ENCODE measurements at regions not wholly inside any gene's neighbourhood (a gene's known extent, or its start where the extent isn't known, plus 50 kb on each side); places are given as distances from the start of the nearest gene placed in this dataset.
"Not testable (repeated sequence)": the region's sequence is repeated elsewhere in the genome, so short reads cannot be mapped to it uniquely, and the experiment has no call there.

- no peak for DNase-seq (ENCODE audit: low read depth in 4 of 4, low spot score in 2 of 4)
Observed at GRCh38 chrX:5314148-5314547, 914.5 kb downstream of the NLGN4X start.

GRCh38 chrX:5307416-5307815, 921.3 kb downstream of the NLGN4X start:
- no peak for DNase-seq (ENCODE audit: low read depth in 4 of 4, low spot score in 2 of 4)

- DNase-seq (ENCODE audit: low read depth in 4 of 4, low spot score in 2 of 4) = no peak
Observed at GRCh38 chrX:5306654-5307121, 922.0 kb downstream of the NLGN4X start.

GRCh38 chrX:5305452-5305851, 923.2 kb downstream of the NLGN4X start:
- DNase-seq (ENCODE audit: low read depth in 4 of 4, low spot score in 2 of 4) = no peak

- no peak for DNase-seq (ENCODE audit: low read depth in 4 of 4, low spot score in 2 of 4)
Observed at GRCh38 chrX:5295004-5295403, 933.7 kb downstream of the NLGN4X start.

GRCh38 chrX:5290635-5291034, 938.0 kb downstream of the NLGN4X start:
- no peak for DNase-seq (ENCODE audit: low read depth in 4 of 4, low spot score in 2 of 4)

- DNase-seq (ENCODE audit: low read depth in 4 of 4, low spot score in 2 of 4) = not testable (repeated sequence)
Observed at GRCh38 chrX:5289949-5290348, 938.7 kb downstream of the NLGN4X start.

GRCh38 chrX:5278908-5279307, 949.8 kb downstream of the NLGN4X start:
- DNase-seq (ENCODE audit: low read depth in 4 of 4, low spot score in 2 of 4) = no peak

GRCh38 chrX:5265324-5265850, 963.3 kb downstream of the NLGN4X start:
- no peak for DNase-seq (ENCODE audit: low read depth in 4 of 4, low spot score in 2 of 4)

- DNase-seq (ENCODE audit: low read depth in 4 of 4, low spot score in 2 of 4) = no peak
Observed at GRCh38 chrX:5250106-5250505, 978.6 kb downstream of the NLGN4X start.

- DNase-seq (ENCODE audit: low read depth in 4 of 4, low spot score in 2 of 4) = no peak
Observed at GRCh38 chrX:5242091-5242790, 986.4 kb downstream of the NLGN4X start.

GRCh38 chrX:5236749-5237148, 991.9 kb downstream of the NLGN4X start:
- DNase-seq (ENCODE audit: low read depth in 4 of 4, low spot score in 2 of 4) = no peak

GRCh38 chrX:5236096-5236495, 992.6 kb downstream of the NLGN4X start:
- no peak for DNase-seq (ENCODE audit: low read depth in 4 of 4, low spot score in 2 of 4)

- DNase-seq (ENCODE audit: low read depth in 4 of 4, low spot score in 2 of 4) = no peak
Observed at GRCh38 chrX:5233830-5234229, 994.8 kb downstream of the NLGN4X start.

- DNase-seq (ENCODE audit: low read depth in 4 of 4, low spot score in 2 of 4) = no peak
Observed at GRCh38 chrX:5220421-5220820, 1008.2 kb downstream of the NLGN4X start.

GRCh38 chrX:5194806-5195205, 1033.9 kb downstream of the NLGN4X start:
- DNase-seq (ENCODE audit: low read depth in 4 of 4, low spot score in 2 of 4) = no peak

- DNase-seq (ENCODE audit: low read depth in 4 of 4, low spot score in 2 of 4) = no peak
Observed at GRCh38 chrX:5180135-5180741, 1048.4 kb downstream of the NLGN4X start.

GRCh38 chrX:5176766-5177165, 1051.9 kb downstream of the NLGN4X start:
- DNase-seq (ENCODE audit: low read depth in 4 of 4, low spot score in 2 of 4) = no peak

GRCh38 chrX:5163663-5164062, 1065.0 kb downstream of the NLGN4X start:
- no peak for DNase-seq (ENCODE audit: low read depth in 4 of 4, low spot score in 2 of 4)

GRCh38 chrX:5155301-5155700, 1073.4 kb downstream of the NLGN4X start:
- no peak for DNase-seq (ENCODE audit: low read depth in 4 of 4, low spot score in 2 of 4)

- no peak for DNase-seq (ENCODE audit: low read depth in 4 of 4, low spot score in 2 of 4)
Observed at GRCh38 chrX:5145957-5146356, 1082.7 kb downstream of the NLGN4X start.

- DNase-seq (ENCODE audit: low read depth in 4 of 4, low spot score in 2 of 4) = no peak
Observed at GRCh38 chrX:5142644-5143043, 1086.0 kb downstream of the NLGN4X start.

All from left renal cortex interstitium (tissue), 4 donors.